ENCODE measurements at regions not wholly inside any gene's neighbourhood (a gene's known extent, or its start where the extent isn't known, plus 50 kb on each side); places are given as distances from the start of the nearest gene placed in this dataset.

DNA sequence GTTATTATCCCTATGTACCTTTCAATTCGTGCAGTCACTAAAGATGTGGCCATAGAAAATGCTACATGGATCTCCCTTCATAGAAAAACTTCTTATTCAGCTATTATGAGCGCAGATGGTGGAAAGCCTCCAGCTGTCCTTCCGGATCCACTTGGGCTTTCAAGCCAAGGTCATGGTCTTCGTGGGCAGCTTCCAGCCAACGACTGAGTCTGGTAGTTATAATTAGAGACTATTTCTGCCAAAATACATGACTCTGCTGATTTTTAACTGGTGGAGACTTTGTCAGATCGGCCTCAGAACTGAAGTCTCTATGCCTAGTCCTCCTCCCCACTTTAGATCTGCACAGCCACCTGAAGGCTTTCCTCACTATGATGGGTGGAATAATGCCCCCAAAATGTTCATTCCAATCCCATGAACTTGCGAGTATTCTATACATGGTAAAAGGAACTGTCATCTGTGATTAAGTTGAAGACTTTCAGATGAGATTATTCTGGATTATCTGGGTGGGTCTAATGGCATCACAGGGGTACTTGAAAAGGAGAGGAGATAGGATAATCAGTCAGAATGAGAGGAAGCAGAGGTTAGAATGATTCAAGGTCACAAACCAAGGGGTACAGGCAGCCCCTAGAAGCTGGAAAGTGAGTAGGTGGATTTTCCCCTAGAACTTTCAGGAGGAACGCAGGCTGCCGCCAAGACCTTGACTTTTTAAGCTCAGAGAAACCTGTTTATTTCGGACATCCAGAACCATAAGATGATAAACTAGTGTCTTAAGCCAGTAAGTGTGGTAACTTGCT, 171.1 kb upstream of the CXCL13 start:
- TF ChIP-seq ZNF23 (tag by site-specific recombination; IDR thresholded peaks at IDR 0.05; ENCODE audit: borderline replicate concordance) (no peak), ZBTB8A (tag by site-specific recombination; IDR thresholded peaks at IDR 0.05) (no peak), MEIS1 (CRISPR knock-in tag; IDR thresholded peaks at IDR 0.05; ENCODE audit: borderline replicate concordance) (no peak), HOXC10 (CRISPR knock-in tag; IDR thresholded peaks at IDR 0.05) (no peak), ZNF610 (tag by site-specific recombination; IDR thresholded peaks at IDR 0.05; ENCODE audit: borderline replicate concordance) (no peak), YY1 (tag by site-specific recombination; IDR thresholded peaks at IDR 0.05) (no peak), ZNF366 (tag by site-specific recombination; conservative IDR thresholded peaks at IDR 0.05) (no peak), ZNF24 (tag by site-specific recombination; IDR thresholded peaks at IDR 0.05) (no peak)
- TF ChIP-seq, protein P1, sequence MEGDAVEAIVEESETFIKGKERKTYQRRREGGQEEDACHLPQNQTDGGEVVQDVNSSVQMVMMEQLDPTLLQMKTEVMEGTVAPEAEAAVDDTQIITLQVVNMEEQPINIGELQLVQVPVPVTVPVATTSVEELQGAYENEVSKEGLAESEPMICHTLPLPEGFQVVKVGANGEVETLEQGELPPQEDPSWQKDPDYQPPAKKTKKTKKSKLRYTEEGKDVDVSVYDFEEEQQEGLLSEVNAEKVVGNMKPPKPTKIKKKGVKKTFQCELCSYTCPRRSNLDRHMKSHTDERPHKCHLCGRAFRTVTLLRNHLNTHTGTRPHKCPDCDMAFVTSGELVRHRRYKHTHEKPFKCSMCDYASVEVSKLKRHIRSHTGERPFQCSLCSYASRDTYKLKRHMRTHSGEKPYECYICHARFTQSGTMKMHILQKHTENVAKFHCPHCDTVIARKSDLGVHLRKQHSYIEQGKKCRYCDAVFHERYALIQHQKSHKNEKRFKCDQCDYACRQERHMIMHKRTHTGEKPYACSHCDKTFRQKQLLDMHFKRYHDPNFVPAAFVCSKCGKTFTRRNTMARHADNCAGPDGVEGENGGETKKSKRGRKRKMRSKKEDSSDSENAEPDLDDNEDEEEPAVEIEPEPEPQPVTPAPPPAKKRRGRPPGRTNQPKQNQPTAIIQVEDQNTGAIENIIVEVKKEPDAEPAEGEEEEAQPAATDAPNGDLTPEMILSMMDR (tag by site-specific recombination; IDR thresholded peaks at IDR 0.05): no peak
- TF ChIP-seq, protein P2, sequence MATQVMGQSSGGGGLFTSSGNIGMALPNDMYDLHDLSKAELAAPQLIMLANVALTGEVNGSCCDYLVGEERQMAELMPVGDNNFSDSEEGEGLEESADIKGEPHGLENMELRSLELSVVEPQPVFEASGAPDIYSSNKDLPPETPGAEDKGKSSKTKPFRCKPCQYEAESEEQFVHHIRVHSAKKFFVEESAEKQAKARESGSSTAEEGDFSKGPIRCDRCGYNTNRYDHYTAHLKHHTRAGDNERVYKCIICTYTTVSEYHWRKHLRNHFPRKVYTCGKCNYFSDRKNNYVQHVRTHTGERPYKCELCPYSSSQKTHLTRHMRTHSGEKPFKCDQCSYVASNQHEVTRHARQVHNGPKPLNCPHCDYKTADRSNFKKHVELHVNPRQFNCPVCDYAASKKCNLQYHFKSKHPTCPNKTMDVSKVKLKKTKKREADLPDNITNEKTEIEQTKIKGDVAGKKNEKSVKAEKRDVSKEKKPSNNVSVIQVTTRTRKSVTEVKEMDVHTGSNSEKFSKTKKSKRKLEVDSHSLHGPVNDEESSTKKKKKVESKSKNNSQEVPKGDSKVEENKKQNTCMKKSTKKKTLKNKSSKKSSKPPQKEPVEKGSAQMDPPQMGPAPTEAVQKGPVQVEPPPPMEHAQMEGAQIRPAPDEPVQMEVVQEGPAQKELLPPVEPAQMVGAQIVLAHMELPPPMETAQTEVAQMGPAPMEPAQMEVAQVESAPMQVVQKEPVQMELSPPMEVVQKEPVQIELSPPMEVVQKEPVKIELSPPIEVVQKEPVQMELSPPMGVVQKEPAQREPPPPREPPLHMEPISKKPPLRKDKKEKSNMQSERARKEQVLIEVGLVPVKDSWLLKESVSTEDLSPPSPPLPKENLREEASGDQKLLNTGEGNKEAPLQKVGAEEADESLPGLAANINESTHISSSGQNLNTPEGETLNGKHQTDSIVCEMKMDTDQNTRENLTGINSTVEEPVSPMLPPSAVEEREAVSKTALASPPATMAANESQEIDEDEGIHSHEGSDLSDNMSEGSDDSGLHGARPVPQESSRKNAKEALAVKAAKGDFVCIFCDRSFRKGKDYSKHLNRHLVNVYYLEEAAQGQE (tag by site-specific recombination; IDR thresholded peaks at IDR 0.05): no peak
- TF ChIP-seq, protein P3, sequence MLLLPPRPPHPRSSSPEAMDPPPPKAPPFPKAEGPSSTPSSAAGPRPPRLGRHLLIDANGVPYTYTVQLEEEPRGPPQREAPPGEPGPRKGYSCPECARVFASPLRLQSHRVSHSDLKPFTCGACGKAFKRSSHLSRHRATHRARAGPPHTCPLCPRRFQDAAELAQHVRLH (tag by site-specific recombination; IDR thresholded peaks at IDR 0.05): no peak
